Heart left ventricle (tissue), 13 donors: ENCODE measurements at regions not wholly inside any gene's neighbourhood (a gene's known extent, or its start where the extent isn't known, plus 50 kb on each side); places are given as distances from the start of the nearest gene placed in this dataset.

Experiments used
- POLR2A ChIP-seq, 2 donors: fragments of 450-650 bp; IDR thresholded peaks; one replicate each; pipeline ENCODE4 v1.6.1; 2017; ENCODE audit warnings: antibody characterized with exemption in 2 of 2, mild to moderate bottlenecking in 2 of 2, moderate library complexity in 2 of 2
- TF ChIP-seq, protein P1 (sequence below), 12 donors: fragments of 200-600 bp; sonication (generic) in 4 of 12; IDR thresholded peaks; one replicate each; pipeline versions ENCODE4 v1.5.0 to v1.8.0; 2018 to 2022; ENCODE audit warnings: antibody characterized with exemption in 12 of 12, mild to moderate bottlenecking in 5 of 12
- donor health status: ischemic (EF 13 %, LVEDD 7.1; RV severe dilation, severe dysfunction).
- donor health status: DM: no; HTN: yes; CAD: no.
- donor health status: DM: no; HTN: no; CAD: no.
- donor health status: ischemic (EF 25% LVEDD 6.9; RV normal size, moderate dysfunction).
- donor health status: ischemic (EF 25% LVEDD 5.7; RV mildly dilated, moderate dysfunction).
- donor health status: ischemic (EF 35%, LVEDD 5.7; RV mildly dilated, moderate dysfunction).
- donor health status: nonischemic (EF 11% LVEDD 7.7; RV severe dilation, severe dysfunction).
- donor health status: DM: yes; HTN: yes; CAD: no.
- donor health status: PGD.
- donor health status: ischemic (EF 29% LVEDD 5.4; RV normal size, mild dysfunction).
- donor health status: nonischemic (EF 23%, LVEDD 6.1; RV moderate dilation, normal function).

DNA sequence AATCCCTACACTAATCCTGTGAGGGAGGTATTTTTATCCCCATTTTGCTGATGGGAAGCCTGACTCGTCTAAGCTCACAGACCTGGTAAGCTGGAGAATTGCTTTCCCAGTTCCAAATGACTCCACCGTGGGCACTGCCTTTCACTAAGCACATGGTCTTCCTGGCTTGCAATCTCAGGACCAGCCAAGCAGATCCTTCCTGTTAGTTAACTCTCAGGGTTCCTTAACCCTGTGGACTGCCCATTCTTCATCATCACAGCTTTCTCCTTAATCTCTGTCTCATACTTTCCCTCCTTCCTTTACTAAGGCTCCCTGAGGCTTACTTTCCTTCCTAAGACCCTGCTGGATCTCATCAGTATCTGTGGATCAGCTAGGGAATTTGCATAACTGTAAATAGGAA, 122.2 kb upstream of the ZEB2 start:
- TF ChIP-seq, protein P1, sequence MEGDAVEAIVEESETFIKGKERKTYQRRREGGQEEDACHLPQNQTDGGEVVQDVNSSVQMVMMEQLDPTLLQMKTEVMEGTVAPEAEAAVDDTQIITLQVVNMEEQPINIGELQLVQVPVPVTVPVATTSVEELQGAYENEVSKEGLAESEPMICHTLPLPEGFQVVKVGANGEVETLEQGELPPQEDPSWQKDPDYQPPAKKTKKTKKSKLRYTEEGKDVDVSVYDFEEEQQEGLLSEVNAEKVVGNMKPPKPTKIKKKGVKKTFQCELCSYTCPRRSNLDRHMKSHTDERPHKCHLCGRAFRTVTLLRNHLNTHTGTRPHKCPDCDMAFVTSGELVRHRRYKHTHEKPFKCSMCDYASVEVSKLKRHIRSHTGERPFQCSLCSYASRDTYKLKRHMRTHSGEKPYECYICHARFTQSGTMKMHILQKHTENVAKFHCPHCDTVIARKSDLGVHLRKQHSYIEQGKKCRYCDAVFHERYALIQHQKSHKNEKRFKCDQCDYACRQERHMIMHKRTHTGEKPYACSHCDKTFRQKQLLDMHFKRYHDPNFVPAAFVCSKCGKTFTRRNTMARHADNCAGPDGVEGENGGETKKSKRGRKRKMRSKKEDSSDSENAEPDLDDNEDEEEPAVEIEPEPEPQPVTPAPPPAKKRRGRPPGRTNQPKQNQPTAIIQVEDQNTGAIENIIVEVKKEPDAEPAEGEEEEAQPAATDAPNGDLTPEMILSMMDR (IDR thresholded peaks at IDR 0.05): no peak
- no peak for TF ChIP-seq POLR2A (IDR thresholded peaks at IDR 0.05)
